ENCODE measurements at regions not wholly inside any gene's neighbourhood (a gene's known extent, or its start where the extent isn't known, plus 50 kb on each side); places are given as distances from the start of the nearest gene placed in this dataset.

- Histone ChIP-seq H3K4me3 (no peak overlapping the region), H3K4me1 (peaks cover 23% of the 10 kb centered on the region), H3K27ac (no peak overlapping the region), H3K36me3 (no peaks in the 10 kb centered on the region), H3K27me3 (no peaks in the 10 kb centered on the region), H3K9me3 (no peaks in the 10 kb centered on the region)
- intact Hi-C loops (cut with DNase I): no loop called here
- ATAC-seq (no peak), DNase-seq (no peak)
- TF ChIP-seq CTCF (IDR thresholded peaks at IDR 0.05): no peak
These were observed 226.3 kb upstream of the ANKRD50 start for GRCh38 chr4:124938836-124939235.

GRCh38 chr4:124937993-124938392 lies 225.5 kb upstream of the ANKRD50 start:
- TF ChIP-seq CTCF (IDR thresholded peaks at IDR 0.05): no peak
- intact Hi-C loops (cut with DNase I): no loop called here
- Histone ChIP-seq H3K4me3 (no peak overlapping the region), H3K27me3 (no peaks in the 10 kb centered on the region), H3K4me1 (peaks cover 23% of the 10 kb centered on the region), H3K27ac (no peak overlapping the region), H3K36me3 (no peaks in the 10 kb centered on the region), H3K9me3 (no peaks in the 10 kb centered on the region)
- peak; percentile 47 for ATAC-seq
- DNase-seq: no peak

GRCh38 chr4:124936427-124936826 lies 223.9 kb upstream of the ANKRD50 start:
- DNase-seq (no peak), ATAC-seq (peak; percentile 94)
- intact Hi-C loops (cut with DNase I): no loop called here
- Histone ChIP-seq H3K4me3 (no peak overlapping the region), H3K36me3 (no peaks in the 10 kb centered on the region), H3K4me1 (peaks cover 23% of the 10 kb centered on the region), H3K9me3 (no peaks in the 10 kb centered on the region), H3K27me3 (no peaks in the 10 kb centered on the region), H3K27ac (no peak overlapping the region)
- no peak for TF ChIP-seq CTCF (IDR thresholded peaks at IDR 0.05)

- intact Hi-C loops (cut with DNase I): no loop called here
- H3K36me3 ChIP-seq: no peaks in the 10 kb centered on the region
- DNase-seq (no peak), ATAC-seq (no peak)
- H3K4me3 ChIP-seq: no peak overlapping the region
- H3K27me3 ChIP-seq: no peaks in the 10 kb centered on the region
- H3K4me1 ChIP-seq: peaks cover 15% of the 10 kb centered on the region
- no peak overlapping the region for H3K27ac ChIP-seq
- no peaks in the 10 kb centered on the region for H3K9me3 ChIP-seq
- no peak for TF ChIP-seq CTCF (IDR thresholded peaks at IDR 0.05)
These were observed 222.4 kb upstream of the ANKRD50 start for GRCh38 chr4:124934916-124935315.

- no peak overlapping the region for H3K27ac ChIP-seq
- no peaks in the 10 kb centered on the region for H3K9me3 ChIP-seq
- H3K27me3 ChIP-seq: no peaks in the 10 kb centered on the region
- H3K36me3 ChIP-seq: no peaks in the 10 kb centered on the region
- H3K4me3 ChIP-seq: no peak overlapping the region
- no peak for TF ChIP-seq CTCF (IDR thresholded peaks at IDR 0.05)
- no peak for DNase-seq
- intact Hi-C loops (cut with DNase I): no loop called here
- ATAC-seq: no peak
- peaks cover 10% of the 10 kb centered on the region for H3K4me1 ChIP-seq
These were observed 221.0 kb upstream of the ANKRD50 start for GRCh38 chr4:124933521-124933920.

- ATAC-seq (no peak), DNase-seq (no peak)
- intact Hi-C loops (cut with DNase I): no loop called here
- Histone ChIP-seq H3K27me3 (no peaks in the 10 kb centered on the region), H3K4me3 (no peak overlapping the region), H3K4me1 (peaks cover 10% of the 10 kb centered on the region), H3K9me3 (no peaks in the 10 kb centered on the region), H3K27ac (no peak overlapping the region), H3K36me3 (no peaks in the 10 kb centered on the region)
- no peak for TF ChIP-seq CTCF (IDR thresholded peaks at IDR 0.05)
These were observed 219.9 kb upstream of the ANKRD50 start for GRCh38 chr4:124932447-124932846.
